BLaER1 treated with 17β-estradiol and CSF1 and Interleukin-3, amounts not matched to agents 10 nM and 100 nM (cell line): ENCODE measurements at regions not wholly inside any gene's neighbourhood (a gene's known extent, or its start where the extent isn't known, plus 50 kb on each side); places are given as distances from the start of the nearest gene placed in this dataset.

Source experiments
- H3K27ac ChIP-seq, 11 experiments: shearing (Covaris generic); formaldehyde crosslinking; 2 replicates each; pipeline ENCODE4 v1.8.1; 2022
- H3K27me3 ChIP-seq, 11 experiments: shearing (Covaris generic); formaldehyde crosslinking; 2 replicates each; pipeline ENCODE4 v1.8.1; 2022
- H3K36me3 ChIP-seq, 11 experiments: shearing (Covaris generic); formaldehyde crosslinking; 2 replicates each; pipeline ENCODE4 v1.8.1; 2022
- H3K4me1 ChIP-seq, 10 experiments: shearing (Covaris generic); formaldehyde crosslinking; 2 replicates each; pipeline ENCODE4 v1.8.1; 2022
- H3K4me2 ChIP-seq, 11 experiments: shearing (Covaris generic); formaldehyde crosslinking; 2 replicates each; pipeline ENCODE4 v1.8.1; 2022
- H3K4me3 ChIP-seq, 10 experiments: shearing (Covaris generic); formaldehyde crosslinking; 2 replicates each; pipeline ENCODE4 v1.8.1; 2022
- H3K9ac ChIP-seq, 11 experiments: shearing (Covaris generic); formaldehyde crosslinking; 2 replicates each; pipeline ENCODE4 v1.8.1; 2022
- H3K9me3 ChIP-seq, 11 experiments: shearing (Covaris generic); formaldehyde crosslinking; replicated peaks in 1 of 11; 2 replicates each; pipeline ENCODE4 v1.8.1; 2022
- H4K20me1 ChIP-seq, 11 experiments: shearing (Covaris generic); formaldehyde crosslinking; 2 replicates each; pipeline ENCODE4 v1.8.1; 2022
- Cebpa-rat ChIP-seq, 11 experiments: shearing (Covaris generic); IDR thresholded peaks; 2 replicates each; pipeline ENCODE4 v1.8.1; 2022

GRCh38 chr1:4269330-4269729, 369.3 kb upstream of the C1orf174 start:
- no peak for TF ChIP-seq Cebpa-rat (IDR thresholded peaks at IDR 0.05)
- Histone ChIP-seq H3K27ac (no peak overlapping the region), H3K9ac (no peak overlapping the region)

DNA sequence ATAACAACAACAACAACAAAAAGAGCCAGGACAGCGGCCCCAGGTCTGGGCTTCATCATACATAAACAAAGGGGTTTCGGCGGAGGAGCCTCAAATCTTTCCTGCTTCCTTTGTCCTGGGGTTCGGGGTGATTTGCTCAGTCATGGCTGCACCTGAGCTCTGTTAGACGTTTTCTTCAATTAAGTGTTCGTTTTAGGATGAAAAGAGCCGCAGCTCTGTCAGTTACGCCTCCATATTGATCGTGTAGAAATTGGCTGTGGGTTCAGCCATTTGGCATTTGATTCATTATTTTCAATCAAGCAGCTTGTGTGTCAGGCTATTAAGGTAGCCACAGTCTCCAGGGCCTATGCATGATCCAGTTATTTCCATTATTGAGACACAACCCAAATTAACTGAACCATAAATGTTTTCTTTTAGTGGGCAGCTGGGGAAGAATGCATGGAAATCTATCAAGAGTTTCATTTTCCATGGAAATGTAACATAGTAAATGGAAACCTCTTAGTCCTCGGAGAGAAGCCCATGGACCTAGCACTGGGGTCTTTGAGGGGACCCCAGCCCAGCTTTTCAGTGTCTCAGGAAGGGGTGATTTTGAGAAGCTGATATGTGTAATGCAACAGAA, 370.0 kb upstream of the C1orf174 start:
- no peak overlapping the region for H3K4me2 ChIP-seq
- H4K20me1 ChIP-seq, result no peaks in the 10 kb centered on the region
- peaks cover 0 to 30% (median 14%) of the 10 kb centered on the region in 10 experiments; a peak in 11 of 20 replicates for H3K4me1 ChIP-seq
- H3K36me3 ChIP-seq, result no peaks in the 10 kb centered on the region
- no peak for TF ChIP-seq Cebpa-rat (IDR thresholded peaks at IDR 0.05)
- H3K9me3 ChIP-seq, result peaks cover 1 to 3% (median 2%) of the 10 kb centered on the region in 11 experiments; a peak in 14 of 22 replicates
- no peak overlapping the region for H3K9ac ChIP-seq
- no peak overlapping the region for H3K4me3 ChIP-seq
- H3K27me3 ChIP-seq, result no peaks in the 10 kb centered on the region
- H3K27ac ChIP-seq, result no peak overlapping the region

More at GRCh38 chr1:4269330-4269729, 369.3 kb upstream of the C1orf174 start:
- Histone ChIP-seq H3K4me3 (no peak overlapping the region), H3K9me3 (no peaks in the 10 kb centered on the region), H3K36me3 (no peaks in the 10 kb centered on the region), H3K4me2 (no peak overlapping the region), H3K27me3 (no peaks in the 10 kb centered on the region), H3K4me1 (peaks cover 0 to 31% (median 14%) of the 10 kb centered on the region in 10 experiments; a peak in 11 of 20 replicates), H4K20me1 (no peaks in the 10 kb centered on the region)

DNA sequence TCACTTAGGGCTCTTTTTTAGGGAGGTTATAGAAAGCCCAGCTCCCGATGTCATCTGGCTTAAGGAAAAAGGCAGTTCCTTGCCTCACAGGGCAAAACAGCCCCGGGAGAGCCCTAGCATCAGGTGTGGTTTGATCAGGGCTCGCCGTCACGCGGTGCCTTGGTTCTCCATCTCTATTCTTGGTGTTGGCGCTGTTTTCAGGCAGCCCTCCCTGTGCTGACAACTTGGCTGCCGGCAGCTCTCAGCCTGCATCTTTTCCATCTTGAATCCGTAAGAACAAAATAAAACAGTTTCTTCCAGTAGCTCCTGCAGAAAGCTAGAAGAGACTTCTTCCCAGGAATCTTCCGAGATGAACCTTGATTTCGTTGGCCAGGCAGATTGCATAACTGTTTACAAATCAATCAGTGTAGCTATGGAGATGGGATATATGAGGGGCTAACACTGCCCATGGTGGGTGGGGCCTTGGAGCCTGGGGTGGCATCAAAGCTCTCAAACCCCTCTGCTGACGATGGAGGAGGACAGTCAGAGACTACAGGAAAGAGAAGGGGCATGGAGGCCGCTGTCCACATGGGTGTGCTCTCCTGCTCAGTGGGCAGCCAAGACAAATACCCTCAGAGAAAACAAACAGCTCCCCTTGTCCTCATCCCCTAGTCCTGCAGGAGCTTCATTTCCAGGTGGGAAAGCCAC, 370.7 kb upstream of the C1orf174 start:
- H3K27me3 ChIP-seq, result no peaks in the 10 kb centered on the region
- H3K9ac ChIP-seq, result no peak overlapping the region
- H3K4me1 ChIP-seq, result peaks cover 0 to 24% (median 11%) of the 10 kb centered on the region in 10 experiments; a peak in 11 of 20 replicates
- H3K4me2 ChIP-seq, result no peak overlapping the region
- no peak for TF ChIP-seq Cebpa-rat (IDR thresholded peaks at IDR 0.05)
- no peaks in the 10 kb centered on the region for H3K36me3 ChIP-seq
- no peaks in the 10 kb centered on the region for H4K20me1 ChIP-seq
- H3K4me3 ChIP-seq, result no peak overlapping the region
- no peak overlapping the region for H3K27ac ChIP-seq
- H3K9me3 ChIP-seq, result peaks cover 4 to 10% (median 9%) of the 10 kb centered on the region in 11 experiments; a peak in 14 of 22 replicates

GRCh38 chr1:4271338-4271998, 371.4 kb upstream of the C1orf174 start:
- Histone ChIP-seq H3K4me1 (peaks cover 0 to 20% (median 10%) of the 10 kb centered on the region in 10 experiments; a peak in 11 of 20 replicates), H3K9me3 (peaks cover 4 to 14% (median 11%) of the 10 kb centered on the region in 11 experiments; a peak in 14 of 22 replicates), H3K9ac (no peak overlapping the region), H3K27me3 (no peaks in the 10 kb centered on the region), H3K27ac (no peak overlapping the region), H4K20me1 (no peaks in the 10 kb centered on the region), H3K4me3 (no peak overlapping the region), H3K4me2 (no peak overlapping the region), H3K36me3 (no peaks in the 10 kb centered on the region)
- TF ChIP-seq Cebpa-rat (IDR thresholded peaks at IDR 0.05), result no peak

DNA sequence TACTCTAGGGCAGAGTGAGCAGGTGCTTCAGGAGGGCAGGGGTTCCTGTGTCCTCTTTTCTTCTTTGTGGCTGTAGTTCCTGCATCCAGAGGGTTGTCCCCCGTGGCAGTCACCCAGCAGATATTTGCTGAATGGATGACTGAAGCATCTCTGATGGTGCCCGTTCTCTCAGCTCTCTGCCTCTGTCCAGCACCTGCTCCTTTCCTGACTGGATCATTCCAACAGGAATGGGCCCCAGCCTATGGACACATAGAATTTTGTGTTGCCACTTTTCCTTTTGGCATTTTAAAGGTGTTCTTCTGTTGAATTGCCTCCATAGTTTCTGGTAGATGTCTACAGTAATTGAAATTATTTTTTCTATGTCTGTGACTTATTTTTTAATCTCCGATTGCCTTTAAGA, 372.5 kb upstream of the C1orf174 start:
- H3K27ac ChIP-seq, result no peak overlapping the region

DNA sequence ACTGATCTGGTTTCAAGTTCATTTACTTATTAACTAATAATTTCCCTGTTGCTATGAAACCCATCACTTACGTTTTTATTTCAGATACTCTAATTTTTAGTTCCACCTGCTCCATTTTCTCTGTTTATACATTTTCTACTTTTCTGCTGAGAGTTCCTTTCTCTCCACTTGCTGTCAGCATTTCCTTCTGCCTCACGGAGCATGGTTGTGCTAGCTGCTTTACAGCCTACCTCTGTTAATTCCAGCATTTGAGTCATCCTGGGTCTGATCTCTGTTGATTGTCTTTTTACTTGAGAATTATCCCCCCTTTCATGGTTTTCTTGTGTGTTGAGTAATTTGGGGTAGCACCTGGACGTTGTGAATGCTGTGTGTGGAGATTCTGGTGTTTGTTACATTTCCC, 373.2 kb upstream of the C1orf174 start:
- Histone ChIP-seq H4K20me1 (no peaks in the 10 kb centered on the region), H3K27ac (no peak overlapping the region), H3K36me3 (no peaks in the 10 kb centered on the region), H3K4me1 (peaks cover 0 to 6% (median 0%) of the 10 kb centered on the region in 10 experiments; a peak in 1 of 20 replicates), H3K9me3 (peaks cover 13 to 30% (median 24%) of the 10 kb centered on the region in 11 experiments; a peak in 20 of 22 replicates), H3K27me3 (no peaks in the 10 kb centered on the region), H3K9ac (no peak overlapping the region), H3K4me2 (no peak overlapping the region), H3K4me3 (no peak overlapping the region)
- no peak for TF ChIP-seq Cebpa-rat (IDR thresholded peaks at IDR 0.05)

More for the DNA sequence above, 372.5 kb upstream of the C1orf174 start:
- H3K27me3 ChIP-seq, result no peaks in the 10 kb centered on the region
- no peak overlapping the region for H3K9ac ChIP-seq
- no peak for TF ChIP-seq Cebpa-rat (IDR thresholded peaks at IDR 0.05)
- no peaks in the 10 kb centered on the region for H4K20me1 ChIP-seq
- H3K9me3 ChIP-seq, result peaks cover 7 to 25% (median 17%) of the 10 kb centered on the region in 11 experiments; a peak in 20 of 22 replicates
- no peak overlapping the region for H3K4me3 ChIP-seq
- no peak overlapping the region for H3K4me2 ChIP-seq
- H3K36me3 ChIP-seq, result no peaks in the 10 kb centered on the region
- peaks cover 0 to 12% (median 5%) of the 10 kb centered on the region in 10 experiments; a peak in 10 of 20 replicates for H3K4me1 ChIP-seq

DNA sequence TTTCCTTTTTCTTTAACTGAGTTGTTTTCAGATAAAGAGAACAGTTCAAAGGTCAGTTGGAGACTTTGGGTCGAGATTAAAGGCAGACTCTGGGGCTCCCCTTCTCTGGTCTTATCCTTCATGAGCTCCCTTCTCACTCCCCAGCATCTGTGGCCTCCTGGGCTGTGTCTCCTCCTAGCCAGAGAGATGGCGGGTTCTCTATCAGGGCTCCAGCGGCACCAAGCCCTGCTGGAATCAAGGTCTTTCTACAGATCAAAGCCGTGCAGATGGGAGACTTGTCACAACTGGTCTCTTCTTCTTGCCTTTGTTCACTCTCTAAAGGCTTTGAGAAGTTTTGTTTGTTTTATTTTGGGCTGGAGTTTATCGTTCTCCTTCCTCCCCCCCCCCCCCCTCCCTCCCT, 373.7 kb upstream of the C1orf174 start:
- Histone ChIP-seq H3K4me1 (0 out of 20 replicates have a peak, but pooled peaks cover 0 to 6% (median 0%) of the 10 kb centered on the region in 10 experiments), H3K9ac (no peak overlapping the region), H3K4me3 (no peak overlapping the region), H4K20me1 (no peaks in the 10 kb centered on the region), H3K4me2 (no peak overlapping the region), H3K27me3 (no peaks in the 10 kb centered on the region), H3K27ac (no peak overlapping the region), H3K36me3 (no peaks in the 10 kb centered on the region), H3K9me3 (peaks cover 13 to 30% (median 24%) of the 10 kb centered on the region in 11 experiments; a peak in 20 of 22 replicates)
- TF ChIP-seq Cebpa-rat (IDR thresholded peaks at IDR 0.05), result no peak

GRCh38 chr1:4275083-4275482, 375.0 kb upstream of the C1orf174 start:
- Histone ChIP-seq H3K27ac (no peak overlapping the region), H3K9ac (no peak overlapping the region), H4K20me1 (no peaks in the 10 kb centered on the region), H3K9me3 (peaks cover 13 to 34% (median 24%) of the 10 kb centered on the region in 11 experiments; a peak in 20 of 22 replicates), H3K36me3 (no peaks in the 10 kb centered on the region), H3K4me2 (no peak overlapping the region), H3K4me1 (0 out of 20 replicates have a peak, but pooled peaks cover 0 to 6% (median 0%) of the 10 kb centered on the region in 10 experiments), H3K4me3 (no peak overlapping the region), H3K27me3 (no peaks in the 10 kb centered on the region)
- no peak for TF ChIP-seq Cebpa-rat (IDR thresholded peaks at IDR 0.05)

- Histone ChIP-seq H3K4me3 (no peak overlapping the region), H4K20me1 (no peaks in the 10 kb centered on the region), H3K36me3 (no peaks in the 10 kb centered on the region), H3K4me2 (no peak overlapping the region), H3K4me1 (0 out of 20 replicates have a peak, but pooled peaks cover 0 to 6% (median 0%) of the 10 kb centered on the region in 10 experiments), H3K27ac (no peak overlapping the region), H3K9ac (no peak overlapping the region), H3K27me3 (no peaks in the 10 kb centered on the region), H3K9me3 (peaks cover 13 to 44% (median 29%) of the 10 kb centered on the region in 11 experiments; a peak in 20 of 22 replicates)
- no peak for TF ChIP-seq Cebpa-rat (IDR thresholded peaks at IDR 0.05)
Measured at GRCh38 chr1:4276238-4276637, 376.2 kb upstream of the C1orf174 start.
